Liver (tissue), 8 donors: ENCODE measurements at regions not wholly inside any gene's neighbourhood (a gene's known extent, or its start where the extent isn't known, plus 50 kb on each side); places are given as distances from the start of the nearest gene placed in this dataset.
A peak's percentile ranks its signal among the peaks of the same experiment; 100 is the strongest.

Experiments used
- DNase-seq: peaks from one replicate; pipeline ENCODE4 v3.0.0-alpha.2; 2017; ENCODE audit warnings: low spot score
- H3K27ac ChIP-seq, 2 donors: one replicate each; pipeline ENCODE4 v1.7.0; 2013; ENCODE audit warnings: inconsistent platforms in 2 of 2, low read length in 2 of 2, control low read depth in 1 of 2, low read depth in 1 of 2, mild to moderate bottlenecking in 1 of 2
- H3K27me3 ChIP-seq, 4 donors: one replicate each; pipeline versions ENCODE4 v1.6.1 to v1.7.0; 2013; ENCODE audit warnings: low read length in 3 of 4, inconsistent platforms in 1 of 4, mild to moderate bottlenecking in 1 of 4, moderate library complexity in 1 of 4; ENCODE audit not compliant: control insufficient read depth in 4 of 4, insufficient read depth in 4 of 4
- H3K36me3 ChIP-seq, 4 donors: one replicate each; pipeline versions ENCODE4 v1.6.1 to v1.7.0; 2013; ENCODE audit warnings: low read length in 3 of 4, mild to moderate bottlenecking in 3 of 4, low read depth in 1 of 4, moderate library complexity in 1 of 4; ENCODE audit not compliant: control insufficient read depth in 4 of 4, insufficient read depth in 3 of 4
- H3K4me1 ChIP-seq, 4 donors: one replicate each; pipeline versions ENCODE4 v1.6.1 to v1.7.0; 2013; ENCODE audit warnings: low read length in 3 of 4, mild to moderate bottlenecking in 3 of 4, moderate library complexity in 1 of 4; ENCODE audit not compliant: control insufficient read depth in 4 of 4, insufficient read depth in 4 of 4
- H3K4me3 ChIP-seq, 3 donors: one replicate each; pipeline versions ENCODE4 v1.6.1 to v1.7.0; 2013; ENCODE audit warnings: low read length in 3 of 3, control low read depth in 1 of 3, low read depth in 1 of 3, mild to moderate bottlenecking in 1 of 3
- H3K9ac ChIP-seq, 2 donors: one replicate each; pipeline ENCODE4 v1.7.0; 2013; ENCODE audit warnings: low read length in 2 of 2, mild to moderate bottlenecking in 2 of 2, moderate library complexity in 2 of 2, control low read depth in 1 of 2, low read depth in 1 of 2
- H3K9me3 ChIP-seq, 4 donors: one replicate each; pipeline versions ENCODE4 v1.6.1 to v1.7.0; 2013; ENCODE audit warnings: low read length in 3 of 4; ENCODE audit not compliant: control insufficient read depth in 4 of 4
- CTCF ChIP-seq: fragments of 150-350 bp; IDR thresholded peaks from 2 replicates; pipeline ENCODE4 v1.5.1; 2017; ENCODE audit warnings: improper control_type of control experiment, low read depth, low read length; ENCODE audit not compliant: missing input control
- HNF4A ChIP-seq, 2 donors: conservative IDR thresholded peaks; 2 replicates each; pipeline ENCODE4 v1.6.1; 2016; ENCODE audit warnings: antibody characterized with exemption in 2 of 2, mild to moderate bottlenecking in 2 of 2
- JUND ChIP-seq, 2 donors: IDR thresholded peaks; 2 replicates each; pipeline ENCODE4 v1.6.1; 2016; ENCODE audit warnings: antibody characterized with exemption in 2 of 2
- NR2F2 ChIP-seq: IDR thresholded peaks from 2 replicates; pipeline ENCODE4 v1.6.1; 2016; ENCODE audit warnings: antibody characterized with exemption
- RAD21 ChIP-seq, 2 donors: IDR thresholded peaks; 2 replicates each; pipeline ENCODE4 v1.6.1; 2016; ENCODE audit warnings: antibody characterized with exemption in 2 of 2, mild to moderate bottlenecking in 2 of 2
- RXRA ChIP-seq, 2 donors: IDR thresholded peaks; 2 replicates each; pipeline ENCODE4 v1.6.1; 2017 to 2018; ENCODE audit warnings: antibody characterized with exemption in 2 of 2, mild to moderate bottlenecking in 1 of 2
- SP1 ChIP-seq: IDR thresholded peaks from 2 replicates; pipeline ENCODE4 v1.6.1; 2018; ENCODE audit warnings: antibody characterized with exemption, mild to moderate bottlenecking
- TAF1 ChIP-seq: conservative IDR thresholded peaks from 2 replicates; pipeline ENCODE4 v1.6.1; 2016; ENCODE audit warnings: antibody characterized with exemption, mild to moderate bottlenecking
- ZBTB33 ChIP-seq: IDR thresholded peaks from 2 replicates; pipeline ENCODE4 v1.6.1; 2016; ENCODE audit warnings: antibody characterized with exemption
- WGBS: extraction: QIAGEN DNeasy Blood & Tissue Kit; methylation state at CpG from one replicate; pipeline ENCODE4 v1.1.7; 2013; 5-methylcytosine and 5-hydroxymethylcytosine counted together
- TF ChIP-seq, protein P1 (sequence below): IDR thresholded peaks from 2 replicates; pipeline ENCODE4 v1.6.1; 2016; ENCODE audit warnings: antibody characterized with exemption
- donor health status: healthy.
- donor health status: healthy.
- donor health status: healthy.
- donor health status: healthy.
- donor health status: healthy.

DNA sequence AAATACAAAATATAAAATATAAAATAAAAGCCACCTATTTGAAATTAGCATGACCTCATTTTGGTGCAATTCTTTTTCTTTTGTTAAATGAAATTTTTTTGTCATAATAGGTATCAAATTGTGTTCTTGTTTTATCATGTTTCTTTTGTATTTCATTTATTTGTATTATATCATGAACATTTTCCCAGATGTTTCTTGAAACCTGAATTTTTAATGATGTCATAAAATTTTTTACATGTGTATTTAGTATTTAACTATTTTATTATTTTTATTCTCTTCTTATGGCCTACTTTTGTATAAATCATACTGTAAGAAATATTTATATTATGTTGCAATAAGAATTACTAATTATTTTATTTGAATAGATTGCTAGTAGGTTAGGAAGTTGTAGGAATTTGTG lies 361.7 kb downstream of the TMEM161B start:
- Histone ChIP-seq H3K9ac (no peak overlapping the region), H3K9me3 (no peaks in the 10 kb centered on the region), H3K4me3 (no peak overlapping the region), H3K36me3 (no peaks in the 10 kb centered on the region), H3K27ac (no peak overlapping the region), H3K4me1 (no peaks in the 10 kb centered on the region), H3K27me3 (no peaks in the 10 kb centered on the region)
- no peak for DNase-seq
- no peak for TF ChIP-seq ZBTB33

- WGBS, result 91% methylated on average over 2 of the region's 2 CpGs
These were observed 368.2 kb downstream of the TMEM161B start for GRCh38 chr5:87900419-87900818.

GRCh38 chr5:87899721-87900131 lies 368.9 kb downstream of the TMEM161B start:
- WGBS, result 24% methylated on average over 3 of the region's 3 CpGs
- DNase-seq, result no peak
- Histone ChIP-seq H3K36me3 (no peaks in the 10 kb centered on the region), H3K9me3 (no peaks in the 10 kb centered on the region), H3K4me3 (no peak overlapping the region), H3K4me1 (peaks cover 0 to 5% (median 2%) of the 10 kb centered on the region in 4 donors), H3K27ac (no peak overlapping the region), H3K27me3 (no peaks in the 10 kb centered on the region), H3K9ac (no peak overlapping the region)
- peak; percentile 65 for TF ChIP-seq NR2F2
- no peak for TF ChIP-seq JUND (IDR thresholded peaks at IDR 0.05)
- peak; percentile 7 for TF ChIP-seq SP1
- TF ChIP-seq RXRA (IDR thresholded peaks at IDR 0.05), result peak; percentile 66 to 72
- TF ChIP-seq RAD21 (IDR thresholded peaks at IDR 0.05), result no peak
- TF ChIP-seq TAF1, result no peak
- TF ChIP-seq HNF4A (conservative IDR thresholded peaks at IDR 0.05), result peak; percentile 5 to 33

More at GRCh38 chr5:87900419-87900818, 368.2 kb downstream of the TMEM161B start:
- Histone ChIP-seq H3K9me3 (no peaks in the 10 kb centered on the region), H3K27me3 (no peaks in the 10 kb centered on the region), H3K4me1 (peaks cover 0 to 5% (median 2%) of the 10 kb centered on the region in 4 donors), H3K27ac (no peak overlapping the region), H3K4me3 (no peak overlapping the region), H3K36me3 (no peaks in the 10 kb centered on the region), H3K9ac (no peak overlapping the region)
- DNase-seq, result no peak
- TF ChIP-seq CTCF (no peak), RAD21 (IDR thresholded peaks at IDR 0.05) (no peak), SP1 (no peak)
- TF ChIP-seq, protein P1, sequence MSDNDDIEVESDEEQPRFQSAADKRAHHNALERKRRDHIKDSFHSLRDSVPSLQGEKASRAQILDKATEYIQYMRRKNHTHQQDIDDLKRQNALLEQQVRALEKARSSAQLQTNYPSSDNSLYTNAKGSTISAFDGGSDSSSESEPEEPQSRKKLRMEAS, result no peak

DNA sequence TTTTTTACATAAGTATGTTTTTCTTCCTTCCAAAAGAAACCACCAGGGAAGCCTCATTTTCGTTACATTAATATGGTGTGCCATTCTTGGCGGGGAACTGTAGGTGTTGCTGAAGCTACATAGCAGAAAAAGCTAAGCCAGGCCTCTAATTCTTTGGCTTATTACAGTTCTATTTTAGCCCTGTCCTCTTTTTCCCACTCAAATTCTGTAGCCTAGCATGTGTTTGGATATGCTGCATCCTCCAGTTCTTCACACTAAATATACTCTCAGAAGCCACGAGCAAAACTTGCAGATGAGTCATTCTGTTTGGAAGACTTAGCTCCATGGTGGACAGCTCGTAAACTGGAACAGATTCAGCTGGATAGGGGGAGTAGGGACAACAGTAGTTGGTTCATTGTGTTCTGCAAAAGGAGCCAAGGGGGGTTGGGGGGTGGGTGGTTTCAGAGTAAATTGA lies 369.4 kb downstream of the TMEM161B start:
- TF ChIP-seq RAD21 (IDR thresholded peaks at IDR 0.05) (peak in 1 of 2 donors; percentile 28), HNF4A (conservative IDR thresholded peaks at IDR 0.05) (no peak)
- WGBS, result 66% methylated on average over 4 of the region's 4 CpGs
- Histone ChIP-seq H3K4me3 (no peak overlapping the region), H3K9ac (no peak overlapping the region), H3K27me3 (no peaks in the 10 kb centered on the region), H3K9me3 (no peaks in the 10 kb centered on the region), H3K36me3 (no peaks in the 10 kb centered on the region), H3K4me1 (peaks cover 0 to 5% (median 2%) of the 10 kb centered on the region in 4 donors), H3K27ac (no peak overlapping the region)
- no peak for DNase-seq
